H9 (cell line): ENCODE measurements at regions not wholly inside any gene's neighbourhood (a gene's known extent, or its start where the extent isn't known, plus 50 kb on each side); places are given as distances from the start of the nearest gene placed in this dataset.

ENCODE experiments used
- DNase-seq: peaks from one replicate; pipeline ENCODE4 v3.0.0-alpha.2; 2017
- H2AFZ ChIP-seq: one replicate; pipeline ENCODE4 v1.6.1; 2013; ENCODE audit warnings: mild to moderate bottlenecking, low read length, control low read depth, moderate library complexity
- H2AK5ac ChIP-seq: 2 replicates; pipeline ENCODE4 v1.6.1; 2013; ENCODE audit warnings: low read length, control low read depth, mixed read lengths; ENCODE audit not compliant: insufficient read length
- H2BK120ac ChIP-seq: one replicate; pipeline ENCODE4 v1.6.1; 2013; ENCODE audit warnings: low read depth, mild to moderate bottlenecking, low read length, control low read depth, inconsistent platforms; ENCODE audit not compliant: poor library complexity, severe bottlenecking
- H2BK12ac ChIP-seq: 2 replicates; pipeline ENCODE4 v1.6.1; 2013; ENCODE audit warnings: low read length, control low read depth, mixed read lengths, low read depth; ENCODE audit not compliant: insufficient read length
- H2BK15ac ChIP-seq: 2 replicates; pipeline ENCODE4 v1.6.1; 2013; ENCODE audit warnings: low read depth, low read length, control low read depth
- H2BK20ac ChIP-seq: one replicate; pipeline ENCODE4 v1.6.1; 2013; ENCODE audit warnings: low read depth, mild to moderate bottlenecking, low read length, control low read depth, inconsistent platforms; ENCODE audit not compliant: poor library complexity, severe bottlenecking
- H2BK5ac ChIP-seq: 2 replicates; pipeline ENCODE4 v1.6.1; 2013; ENCODE audit warnings: low read length, control low read depth, mixed read lengths; ENCODE audit not compliant: insufficient read length
- H3K14ac ChIP-seq: 2 replicates; pipeline ENCODE4 v1.6.1; 2013; ENCODE audit warnings: low read length, control low read depth; ENCODE audit not compliant: insufficient read depth
- H3K18ac ChIP-seq: 2 replicates; pipeline ENCODE4 v1.6.1; 2013; ENCODE audit warnings: low read depth, mild to moderate bottlenecking, mixed read lengths, low read length, control low read depth; ENCODE audit not compliant: insufficient read length
- H3K23ac ChIP-seq: 2 replicates; pipeline ENCODE4 v1.6.1; 2013; ENCODE audit warnings: low read length, control low read depth, mixed read lengths, low read depth; ENCODE audit not compliant: insufficient read length
- H3K23me2 ChIP-seq: 2 replicates; pipeline ENCODE4 v1.6.1; 2013; ENCODE audit warnings: low read depth, mild to moderate bottlenecking, mixed read lengths, low read length, control low read depth; ENCODE audit not compliant: insufficient read length, poor library complexity, severe bottlenecking
- H3K27ac ChIP-seq: 2 replicates; pipeline ENCODE4 v1.5.1; 2013; ENCODE audit warnings: low read length, control low read depth, mixed read lengths, low read depth; ENCODE audit not compliant: insufficient read length
- H3K27me3 ChIP-seq: 2 replicates; pipeline ENCODE4 v1.6.1; 2013; ENCODE audit warnings: low read length, control low read depth, inconsistent platforms; ENCODE audit not compliant: insufficient read depth
- H3K4ac ChIP-seq: 2 replicates; pipeline ENCODE4 v1.6.1; 2013; ENCODE audit warnings: low read depth, mild to moderate bottlenecking, control low read depth, inconsistent platforms, low read length, moderate library complexity
- H3K4me1 ChIP-seq: 2 replicates; pipeline ENCODE4 v1.6.1; 2013; ENCODE audit warnings: low read length, control low read depth, inconsistent platforms; ENCODE audit not compliant: insufficient read depth
- H3K4me2 ChIP-seq: 2 replicates; pipeline ENCODE4 v1.6.1; 2013; ENCODE audit warnings: low read length, control low read depth, mixed read lengths; ENCODE audit not compliant: insufficient read length, insufficient read depth
- H3K56ac ChIP-seq: 2 replicates; pipeline ENCODE4 v1.6.1; 2013; ENCODE audit warnings: low read depth, mild to moderate bottlenecking, mixed read lengths, low read length, control low read depth; ENCODE audit not compliant: insufficient read length
- H3K79me1 ChIP-seq: 2 replicates; pipeline ENCODE4 v1.6.1; 2013; ENCODE audit warnings: low read depth, mild to moderate bottlenecking, moderate library complexity, low read length, control low read depth, inconsistent platforms; ENCODE audit not compliant: insufficient read depth, poor library complexity, severe bottlenecking
- H3K79me2 ChIP-seq: 2 replicates; pipeline ENCODE4 v1.6.1; 2013; ENCODE audit warnings: low read length, control low read depth, inconsistent platforms; ENCODE audit not compliant: insufficient read depth
- H3K9ac ChIP-seq: 2 replicates; pipeline ENCODE4 v1.6.1; 2013; ENCODE audit warnings: low read length, control low read depth, mixed read lengths; ENCODE audit not compliant: insufficient read length; ENCODE audit errors: extremely low read depth
- H3K9me3 ChIP-seq: one replicate; pipeline ENCODE4 v1.6.1; 2013; ENCODE audit warnings: low read depth, low read length, inconsistent platforms; ENCODE audit not compliant: control insufficient read depth
- H3T11ph ChIP-seq: one replicate; pipeline ENCODE4 v1.6.1; 2013; ENCODE audit warnings: mild to moderate bottlenecking, low read length, control low read depth, inconsistent platforms
- H4K20me1 ChIP-seq: one replicate; pipeline ENCODE4 v1.6.1; 2013; ENCODE audit not compliant: control insufficient read depth, insufficient read length, insufficient read depth
- H4K5ac ChIP-seq: 2 replicates; pipeline ENCODE4 v1.6.1; 2013; ENCODE audit warnings: low read depth, mild to moderate bottlenecking, mixed read lengths, low read length, control low read depth; ENCODE audit not compliant: insufficient read length
- H4K8ac ChIP-seq: replicated peaks from 2 replicates; pipeline ENCODE4 v1.6.1; 2013; ENCODE audit warnings: low read length, control low read depth, mixed read lengths, low read depth; ENCODE audit not compliant: insufficient read length
- H4K91ac ChIP-seq: 2 replicates; pipeline ENCODE4 v1.6.1; 2013; ENCODE audit warnings: low read depth, mild to moderate bottlenecking, moderate library complexity, mixed read lengths, low read length, control low read depth; ENCODE audit not compliant: insufficient read length
- H3K27ac Mint-ChIP-seq, 3 experiments: 2 replicates in 2 of 3; 3 replicates in 1 of 3; pipeline ENCODE4 v1.8.0; 2020 to 2021; ENCODE audit warnings: mixed read lengths in 3 of 3, mild to moderate bottlenecking in 1 of 3, moderate library complexity in 1 of 3
- H3K27me3 Mint-ChIP-seq: 2 replicates; pipeline ENCODE4 v1.8.0; 2021; ENCODE audit warnings: low read depth, mild to moderate bottlenecking, moderate library complexity, mixed read lengths
- H3K36me3 Mint-ChIP-seq, 3 experiments: 2 replicates in 2 of 3; 3 replicates in 1 of 3; pipeline ENCODE4 v1.8.0; 2020 to 2021; ENCODE audit warnings: low read depth in 3 of 3, mixed read lengths in 3 of 3; ENCODE audit not compliant: insufficient read depth in 1 of 3
- H3K4me1 Mint-ChIP-seq, 2 experiments: 2 replicates each; pipeline ENCODE4 v1.8.0; 2020; ENCODE audit warnings: mixed read lengths in 2 of 2
- H3K4me3 Mint-ChIP-seq, 2 experiments: 2 replicates in 1 of 2; 3 replicates in 1 of 2; pipeline ENCODE4 v1.8.0; 2020 to 2021; ENCODE audit warnings: mild to moderate bottlenecking in 2 of 2, mixed read lengths in 2 of 2, moderate library complexity in 1 of 2
- H3K9me3 Mint-ChIP-seq, 2 experiments: 2 replicates in 1 of 2; 3 replicates in 1 of 2; pipeline ENCODE4 v1.8.0; 2020; ENCODE audit warnings: mild to moderate bottlenecking in 2 of 2, mixed read lengths in 2 of 2, moderate library complexity in 1 of 2
- WGBS: extraction: QIAGEN DNeasy Blood & Tissue Kit; methylation state at CpG from one replicate; pipeline ENCODE4 v1.1.7; 2013; ENCODE audit warnings: missing lambda C conversion rate, low lambda C conversion rate, mixed read lengths; ENCODE audit not compliant: insufficient read length; ENCODE audit errors: extremely low coverage; 5-methylcytosine and 5-hydroxymethylcytosine counted together
- TF ChIP-seq, protein P1 (sequence below): fragments of 200-600 bp; sonication (generic); conservative IDR thresholded peaks from 3 replicates; pipeline ENCODE4 v1.8.0; 2021; ENCODE audit warnings: antibody characterized with exemption, mild to moderate bottlenecking

- Histone ChIP-seq H3K27ac (no peak overlapping the region), H4K8ac (no peak overlapping the region), H3T11ph (no peak overlapping the region), H2AFZ (no peak overlapping the region), H3K23me2 (no peaks in the 10 kb centered on the region), H2AK5ac (no peak overlapping the region), H3K4me2 (no peak overlapping the region), H2BK12ac (no peak overlapping the region), H3K4ac (no peak overlapping the region), H2BK15ac (no peak overlapping the region), H3K79me1 (no peaks in the 10 kb centered on the region), H3K18ac (no peak overlapping the region), H4K91ac (no peak overlapping the region), H2BK20ac (no peak overlapping the region), H2BK120ac (no peak overlapping the region), H4K20me1 (no peaks in the 10 kb centered on the region), H3K27me3 (no peaks in the 10 kb centered on the region), H3K9ac (no peak overlapping the region), H3K14ac (no peak overlapping the region), H3K56ac (no peak overlapping the region), H2BK5ac (no peak overlapping the region), H3K79me2 (no peaks in the 10 kb centered on the region), H4K5ac (no peak overlapping the region), H3K4me1 (no peaks in the 10 kb centered on the region), H3K23ac (no peak overlapping the region), H3K9me3 (no peaks in the 10 kb centered on the region)
- no peaks in the 10 kb centered on the region for H3K36me3 Mint-ChIP-seq
- TF ChIP-seq, protein P1, sequence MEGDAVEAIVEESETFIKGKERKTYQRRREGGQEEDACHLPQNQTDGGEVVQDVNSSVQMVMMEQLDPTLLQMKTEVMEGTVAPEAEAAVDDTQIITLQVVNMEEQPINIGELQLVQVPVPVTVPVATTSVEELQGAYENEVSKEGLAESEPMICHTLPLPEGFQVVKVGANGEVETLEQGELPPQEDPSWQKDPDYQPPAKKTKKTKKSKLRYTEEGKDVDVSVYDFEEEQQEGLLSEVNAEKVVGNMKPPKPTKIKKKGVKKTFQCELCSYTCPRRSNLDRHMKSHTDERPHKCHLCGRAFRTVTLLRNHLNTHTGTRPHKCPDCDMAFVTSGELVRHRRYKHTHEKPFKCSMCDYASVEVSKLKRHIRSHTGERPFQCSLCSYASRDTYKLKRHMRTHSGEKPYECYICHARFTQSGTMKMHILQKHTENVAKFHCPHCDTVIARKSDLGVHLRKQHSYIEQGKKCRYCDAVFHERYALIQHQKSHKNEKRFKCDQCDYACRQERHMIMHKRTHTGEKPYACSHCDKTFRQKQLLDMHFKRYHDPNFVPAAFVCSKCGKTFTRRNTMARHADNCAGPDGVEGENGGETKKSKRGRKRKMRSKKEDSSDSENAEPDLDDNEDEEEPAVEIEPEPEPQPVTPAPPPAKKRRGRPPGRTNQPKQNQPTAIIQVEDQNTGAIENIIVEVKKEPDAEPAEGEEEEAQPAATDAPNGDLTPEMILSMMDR = no peak
- no peak overlapping the region for H3K4me3 Mint-ChIP-seq
- DNase-seq = no peak
- WGBS = 100% methylated on average over 1 of the region's 2 CpGs
- no peaks in the 10 kb centered on the region for H3K4me1 Mint-ChIP-seq
- H3K27me3 Mint-ChIP-seq = peaks cover 56% of the 10 kb centered on the region
- H3K9me3 Mint-ChIP-seq = no peaks in the 10 kb centered on the region
- no peak overlapping the region for H3K27ac Mint-ChIP-seq
These were observed 368.1 kb downstream of the MDFIC start for GRCh38 chr7:115289971-115290370.
